Activated CD8-positive, alpha-beta memory T cell treated with anti-CD3 and anti-CD28 coated beads for 4 hours (primary cell): ENCODE measurements at regions not wholly inside any gene's neighbourhood (a gene's known extent, or its start where the extent isn't known, plus 50 kb on each side); places are given as distances from the start of the nearest gene placed in this dataset.

Source experiments
- DNase-seq, 2 donors: peaks; one replicate each; pipeline ENCODE4 v3.0.0-alpha.2; 2020; ENCODE audit warnings: low read depth in 2 of 2

GRCh38 chr4:12873351-12873750 is 610.8 kb downstream of the RAB28 start:
- no peak for DNase-seq

GRCh38 chr4:12861422-12861821 is 622.7 kb downstream of the RAB28 start:
- DNase-seq = no peak

- DNase-seq = no peak
Measured at GRCh38 chr4:12852338-12853307, 631.5 kb downstream of the RAB28 start.

- DNase-seq = no peak
Measured at GRCh38 chr4:12846368-12846767, 637.8 kb downstream of the RAB28 start.

- no peak for DNase-seq
Measured at GRCh38 chr4:12844141-12844540, 640.0 kb downstream of the RAB28 start.

- DNase-seq = no peak
Measured at GRCh38 chr4:12827966-12828365, 656.2 kb downstream of the RAB28 start.

GRCh38 chr4:12791536-12791935 is 692.6 kb downstream of the RAB28 start:
- no peak for DNase-seq

- DNase-seq = no peak
Measured at GRCh38 chr4:12787261-12787660, 696.9 kb downstream of the RAB28 start.

- DNase-seq = no peak
Measured at GRCh38 chr4:12778706-12779105, 705.4 kb downstream of the RAB28 start.

- DNase-seq = no peak
Measured at GRCh38 chr4:12778191-12778590, 705.9 kb downstream of the RAB28 start.

GRCh38 chr4:12770351-12770750 is 713.8 kb downstream of the RAB28 start:
- DNase-seq = no peak

- DNase-seq = no peak
Measured at GRCh38 chr4:12761694-12762093, 722.4 kb downstream of the RAB28 start.

GRCh38 chr4:12747154-12747553 is 737.0 kb downstream of the RAB28 start:
- DNase-seq = no peak

- no peak for DNase-seq
Measured at GRCh38 chr4:12746221-12746620, 737.9 kb downstream of the RAB28 start.

GRCh38 chr4:12734586-12734985 is 749.6 kb downstream of the RAB28 start:
- DNase-seq = no peak

- no peak for DNase-seq
Measured at GRCh38 chr4:12729384-12729783, 754.8 kb downstream of the RAB28 start.

- no peak for DNase-seq
Measured at GRCh38 chr4:12724510-12724909, 759.6 kb downstream of the RAB28 start.

- DNase-seq = no peak
Measured at GRCh38 chr4:12723849-12724447, 760.2 kb downstream of the RAB28 start.

- DNase-seq = no peak
Measured at GRCh38 chr4:12716896-12717295, 767.2 kb downstream of the RAB28 start.

GRCh38 chr4:12712648-12713339 is 771.3 kb downstream of the RAB28 start:
- DNase-seq = no peak

- DNase-seq = no peak
Measured at GRCh38 chr4:12707381-12708175, 776.6 kb downstream of the RAB28 start.

GRCh38 chr4:12703036-12703435 is 781.1 kb downstream of the RAB28 start:
- DNase-seq = no peak
